T1000 (cell line): ENCODE measurements at regions not wholly inside any gene's neighbourhood (a gene's known extent, or its start where the extent isn't known, plus 50 kb on each side); places are given as distances from the start of the nearest gene placed in this dataset.

Experiments
- DNase-seq: peaks from one replicate; lab custom pipeline; 2025; ENCODE audit warnings: mixed read lengths; lab: John Stamatoyannopoulos, UW

DNA sequence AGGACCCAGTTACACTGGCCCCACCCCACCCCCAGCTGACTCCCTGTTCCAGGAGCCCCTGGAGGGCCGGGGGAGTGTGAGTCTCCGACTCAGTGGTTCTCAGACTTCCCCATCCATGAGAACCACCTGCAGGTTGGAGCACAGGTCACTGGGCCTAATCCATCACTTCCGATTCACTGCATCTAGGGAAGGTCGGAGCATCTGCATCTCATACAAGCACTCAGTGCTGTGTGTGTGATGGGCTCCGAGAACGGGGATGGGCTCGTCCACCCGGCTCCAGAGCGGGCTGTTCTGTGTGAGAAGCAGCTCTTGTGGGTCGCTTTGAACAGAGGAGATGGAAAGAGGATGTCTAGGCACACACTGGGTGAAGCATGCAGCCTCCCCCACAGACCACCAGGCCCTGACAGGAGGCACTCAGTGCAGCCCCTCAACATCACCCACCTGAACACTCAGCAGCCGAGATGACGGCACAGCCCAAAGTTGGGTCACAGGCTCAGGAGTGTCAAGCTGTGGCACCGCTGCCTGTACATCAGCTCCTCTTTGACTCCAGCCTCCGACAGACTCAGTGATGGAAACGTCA lies 541.4 kb downstream of the BRD1 start:
- no peak for DNase-seq

DNA sequence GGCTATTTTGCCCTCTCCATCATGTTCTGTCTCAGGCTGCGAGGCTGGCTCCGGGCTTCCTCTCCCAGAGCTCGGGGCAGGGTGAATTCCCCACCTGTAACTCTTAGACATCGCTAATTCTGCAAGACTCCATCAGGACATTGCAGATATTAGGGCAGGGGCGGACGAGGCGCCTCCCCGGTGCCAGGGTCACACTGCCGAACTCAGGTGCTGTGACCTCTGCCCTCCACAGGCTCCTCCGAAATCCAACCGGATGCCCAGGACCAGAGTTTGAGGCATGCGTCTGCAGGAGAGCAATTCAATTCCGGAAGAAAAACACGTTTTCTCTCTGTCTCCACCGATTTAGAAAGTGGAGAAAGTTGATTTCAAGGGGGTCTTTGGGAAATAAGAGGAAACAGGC lies 542.7 kb downstream of the BRD1 start:
- no peak for DNase-seq

DNA sequence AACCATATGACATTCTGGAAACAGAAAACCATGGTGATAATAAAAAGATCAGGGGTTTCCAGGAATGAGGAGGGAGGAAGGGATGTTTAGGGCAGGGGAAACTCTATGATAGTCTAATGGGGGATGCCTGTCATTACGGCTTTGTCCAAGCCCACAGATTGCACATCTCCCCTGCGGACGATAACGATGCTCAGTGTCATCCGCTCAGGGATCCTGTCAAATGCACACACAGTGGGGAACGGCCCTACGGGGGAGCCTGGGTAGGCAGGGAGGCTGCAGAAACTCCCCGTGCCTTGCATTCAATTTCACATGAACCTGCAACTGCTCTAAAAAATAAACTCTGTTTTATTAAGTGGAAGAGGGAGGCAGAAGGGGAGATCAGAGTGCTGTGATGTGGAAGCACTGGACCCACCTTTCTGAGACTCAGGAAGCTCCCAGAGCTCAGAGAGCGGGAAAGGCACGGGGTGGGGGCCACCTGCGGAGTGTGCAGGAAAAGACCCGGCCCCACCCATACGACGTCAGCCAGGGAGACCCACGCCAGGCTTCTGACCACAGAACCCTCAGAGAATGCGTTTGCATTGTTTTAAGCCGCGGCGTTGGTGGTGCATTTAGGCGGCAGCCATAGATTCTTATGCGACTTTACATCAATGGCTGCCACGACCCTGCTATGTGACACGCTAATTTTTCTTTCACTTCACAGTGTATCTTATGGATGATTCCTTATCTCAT lies 543.5 kb downstream of the BRD1 start:
- DNase-seq, result no peak

DNA sequence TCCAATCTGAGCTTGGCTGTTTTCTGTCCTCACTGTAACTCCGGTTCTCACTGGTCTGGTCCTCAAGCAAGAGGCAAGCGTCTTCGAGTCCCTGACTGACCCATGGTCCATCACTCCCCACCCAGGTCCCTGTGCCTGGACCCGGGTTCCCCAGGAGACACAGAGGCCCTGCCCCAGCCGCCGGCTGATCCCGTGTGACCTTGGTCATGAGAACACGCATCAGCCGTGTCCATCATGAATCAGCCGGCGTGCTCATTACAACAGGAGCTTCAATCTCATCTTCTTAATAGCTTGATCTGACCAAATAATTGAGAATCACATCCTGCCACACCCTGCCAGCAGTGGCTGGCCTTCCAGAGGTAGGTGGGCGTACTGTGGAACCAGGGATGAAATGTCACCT lies 545.1 kb downstream of the BRD1 start:
- DNase-seq, result no peak

DNA sequence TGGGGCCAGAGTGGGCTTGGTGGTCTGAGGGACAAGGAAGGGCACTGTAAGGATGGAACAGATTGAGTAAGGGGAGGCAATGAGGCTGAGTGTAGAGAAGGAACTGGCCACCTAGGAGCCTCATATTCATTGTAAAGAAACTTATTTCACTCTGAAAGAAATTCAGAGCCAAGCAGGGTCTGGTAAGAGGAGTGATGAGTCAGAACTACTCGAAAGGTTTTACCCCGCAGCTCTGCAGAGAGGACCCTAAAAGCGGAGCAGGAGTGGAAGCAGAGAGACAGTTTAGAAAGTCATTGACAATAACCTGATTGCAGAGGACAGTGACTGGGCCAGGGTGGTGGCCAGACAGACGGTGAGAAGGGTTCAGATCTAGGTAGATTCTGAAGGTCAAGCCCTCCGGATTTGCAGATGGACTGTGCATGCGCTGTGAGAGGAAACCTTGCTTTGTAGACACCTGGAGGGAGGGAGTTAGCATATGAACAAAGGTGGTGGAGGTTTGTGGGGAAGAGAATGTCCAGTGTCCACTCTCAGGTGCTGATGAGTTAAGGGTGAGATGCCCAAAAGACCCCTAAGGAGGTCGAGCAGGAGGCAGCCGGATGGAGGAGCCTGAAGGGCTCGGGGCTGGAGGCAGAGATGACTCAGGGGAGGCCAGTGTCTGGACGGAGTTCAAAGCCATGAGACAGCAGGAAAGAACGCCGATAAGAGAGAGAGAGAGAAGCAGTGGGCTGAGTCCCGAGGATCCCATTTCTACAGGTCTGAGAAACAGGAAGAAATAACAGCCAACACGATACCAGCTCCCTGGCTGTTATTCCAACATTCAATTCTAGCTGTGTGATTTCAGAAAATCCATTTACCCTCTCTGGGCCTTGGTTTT lies 546.0 kb downstream of the BRD1 start:
- DNase-seq, result no peak

DNA sequence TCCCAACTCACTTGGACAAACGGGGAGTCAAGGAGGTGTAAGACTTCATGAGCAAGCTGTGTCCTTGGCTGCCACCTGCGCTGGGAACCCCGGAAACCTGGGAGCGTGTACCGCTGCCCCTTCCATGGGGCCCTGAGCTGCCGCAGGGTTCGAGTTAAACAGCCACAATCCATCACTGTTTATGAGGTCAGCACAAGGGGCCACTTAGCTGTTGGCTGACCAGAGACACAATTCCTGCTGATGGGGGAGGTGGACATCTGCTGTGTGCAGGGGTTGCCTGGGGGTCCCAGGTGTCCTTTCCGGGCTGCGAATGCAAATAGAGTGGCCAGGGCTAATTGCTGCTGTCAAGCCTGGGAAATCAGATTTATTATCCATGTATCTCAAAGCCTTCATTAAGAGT lies 549.3 kb downstream of the BRD1 start:
- DNase-seq, result no peak

DNA sequence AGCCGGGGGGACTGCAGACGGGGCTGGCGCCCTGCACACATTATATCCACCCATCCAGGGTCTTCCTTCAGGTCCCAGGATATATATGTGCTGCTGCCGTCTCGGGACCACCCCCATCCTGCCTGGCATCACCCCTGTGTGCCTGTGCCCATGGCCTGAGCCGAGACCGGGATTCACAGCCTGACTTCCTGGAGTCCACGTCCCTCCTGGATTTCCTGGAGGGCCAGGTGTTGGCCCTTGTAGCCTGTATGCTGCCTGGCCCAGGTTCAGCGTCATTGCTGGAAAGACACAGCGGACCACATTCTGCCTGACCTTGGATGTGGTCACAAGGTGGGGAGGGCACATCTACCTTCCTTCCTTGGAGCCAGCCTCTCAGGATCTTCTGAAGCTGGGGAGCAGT lies 551.1 kb downstream of the BRD1 start:
- no peak for DNase-seq

DNA sequence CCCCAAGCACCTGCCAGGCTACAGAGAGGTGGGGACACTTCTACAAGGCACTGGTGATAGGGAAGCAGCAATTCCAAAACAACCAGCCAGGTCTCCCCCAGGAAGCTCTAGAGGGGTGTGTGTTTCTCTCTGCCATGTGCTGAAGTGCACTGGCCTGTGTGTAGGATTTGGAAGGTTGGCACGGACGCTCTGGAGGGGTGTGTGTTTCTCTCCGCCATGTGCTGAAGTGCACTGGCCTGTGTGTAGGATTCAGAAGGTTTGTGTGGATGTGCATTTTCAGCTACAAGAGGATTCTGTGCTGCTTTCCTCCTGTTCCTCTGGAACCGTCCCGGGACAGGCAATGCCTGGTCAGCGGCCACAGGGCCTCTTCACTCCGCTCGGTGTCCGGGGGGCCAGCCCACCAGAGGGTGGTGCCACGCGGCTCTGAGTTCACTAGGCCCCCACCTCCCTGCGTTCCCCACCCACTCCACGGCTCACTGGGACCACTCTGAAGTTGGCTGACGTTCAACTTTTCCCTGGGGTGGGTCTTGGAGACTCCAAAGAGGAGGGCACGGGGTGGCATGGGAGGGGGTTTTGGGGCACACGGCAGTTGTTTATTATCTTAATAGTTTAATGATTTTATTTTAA lies 552.8 kb downstream of the BRD1 start:
- DNase-seq, result no peak

DNA sequence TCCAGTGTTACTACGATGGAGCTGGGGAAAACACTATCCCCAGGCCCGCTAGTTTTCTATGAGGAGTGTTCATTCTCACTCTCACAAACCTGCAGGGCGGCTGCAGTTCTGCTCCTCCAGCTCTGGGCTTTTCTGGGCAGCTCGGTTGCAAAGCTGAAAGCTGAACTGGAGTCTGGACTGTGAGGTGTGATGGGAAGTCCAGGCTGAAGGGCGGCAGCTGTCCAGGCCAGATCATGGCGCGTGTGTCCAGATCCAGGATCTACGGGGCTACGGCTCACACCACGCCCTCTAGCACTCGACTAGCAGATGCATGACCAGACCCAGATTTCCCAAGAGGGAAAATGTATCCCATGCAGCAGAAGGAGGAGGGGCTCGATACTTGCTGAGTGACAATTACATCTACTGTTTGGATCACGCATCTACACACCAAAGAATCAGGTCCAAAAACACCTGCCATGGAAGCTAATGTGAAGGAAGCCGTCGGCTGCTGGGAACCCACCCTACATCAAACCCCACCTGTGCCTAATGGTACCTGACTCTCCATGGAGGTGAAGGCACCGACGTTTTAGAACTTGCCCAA lies 555.0 kb downstream of the BRD1 start:
- no peak for DNase-seq

DNA sequence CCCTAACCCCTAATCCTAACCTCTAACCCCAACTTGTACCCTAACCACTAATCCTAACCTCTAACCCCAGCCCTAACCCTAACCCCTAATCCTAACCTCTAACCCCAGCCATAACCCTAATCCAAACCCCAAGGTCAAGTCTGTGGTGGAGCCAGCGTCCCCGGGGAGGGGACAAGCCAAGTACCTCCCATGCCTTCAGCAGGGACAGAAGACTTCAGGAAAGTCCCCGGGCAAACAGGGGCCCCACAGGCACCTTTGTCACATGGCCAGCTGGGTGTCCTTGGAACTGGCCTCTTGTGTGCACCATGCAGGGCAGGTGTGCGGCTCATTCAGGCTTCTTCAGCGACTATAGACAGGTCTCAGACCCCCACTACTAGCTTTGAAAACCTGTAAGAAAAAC lies 555.8 kb downstream of the BRD1 start:
- DNase-seq, result no peak

DNA sequence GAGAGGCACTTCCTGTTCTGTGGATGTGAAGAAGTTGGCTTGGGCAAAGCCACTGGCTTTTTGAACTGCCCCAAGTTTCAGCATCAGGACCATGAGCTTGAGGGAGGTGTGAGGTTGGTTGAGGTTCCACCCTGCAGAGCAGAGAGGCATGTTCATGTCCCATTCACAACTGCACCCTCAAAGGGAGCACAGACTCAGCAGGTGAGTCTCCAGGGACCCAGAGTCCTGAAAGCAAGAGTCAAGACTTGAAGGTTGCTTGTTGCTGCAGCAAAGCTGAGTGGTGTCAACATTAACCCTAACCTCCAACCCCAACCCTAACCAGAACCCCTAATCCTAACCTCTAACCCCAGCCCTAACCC lies 556.3 kb downstream of the BRD1 start:
- no peak for DNase-seq

DNA sequence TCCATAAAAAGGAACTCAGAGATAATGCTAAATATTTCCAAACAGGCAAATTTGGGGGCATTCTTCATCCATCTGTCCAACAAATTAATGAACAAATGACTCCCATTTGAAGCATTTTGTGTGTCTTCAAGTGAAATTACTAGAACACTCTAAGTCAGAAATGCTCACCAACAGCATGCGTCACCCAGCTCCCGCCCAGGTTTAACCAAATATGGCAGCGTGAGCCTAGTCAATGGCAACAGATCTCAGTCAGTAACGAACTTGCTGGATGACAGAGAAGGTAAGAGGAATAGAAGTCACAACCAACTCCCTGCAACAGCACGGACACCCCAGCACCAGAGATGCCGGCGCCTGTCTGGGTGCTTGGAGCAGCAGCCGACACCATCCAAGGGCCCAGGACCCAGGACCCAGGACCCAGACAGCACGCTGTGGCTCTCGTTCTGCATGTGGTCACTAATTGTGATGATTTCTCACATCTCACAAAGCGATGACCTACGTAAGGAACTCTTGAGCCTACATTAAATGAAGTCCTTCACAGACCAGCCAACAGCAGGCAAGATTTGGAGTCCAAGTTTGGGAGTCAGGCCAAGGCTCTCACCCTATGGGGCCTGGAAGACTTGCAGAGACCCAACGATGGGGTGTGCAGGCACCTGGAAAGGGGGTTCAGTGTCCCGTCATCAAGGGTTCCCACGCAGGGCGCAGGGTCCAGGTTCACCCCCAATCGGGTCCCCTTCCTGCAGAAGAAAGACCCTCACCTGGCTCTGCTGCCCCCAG lies 556.9 kb downstream of the BRD1 start:
- DNase-seq, result no peak

DNA sequence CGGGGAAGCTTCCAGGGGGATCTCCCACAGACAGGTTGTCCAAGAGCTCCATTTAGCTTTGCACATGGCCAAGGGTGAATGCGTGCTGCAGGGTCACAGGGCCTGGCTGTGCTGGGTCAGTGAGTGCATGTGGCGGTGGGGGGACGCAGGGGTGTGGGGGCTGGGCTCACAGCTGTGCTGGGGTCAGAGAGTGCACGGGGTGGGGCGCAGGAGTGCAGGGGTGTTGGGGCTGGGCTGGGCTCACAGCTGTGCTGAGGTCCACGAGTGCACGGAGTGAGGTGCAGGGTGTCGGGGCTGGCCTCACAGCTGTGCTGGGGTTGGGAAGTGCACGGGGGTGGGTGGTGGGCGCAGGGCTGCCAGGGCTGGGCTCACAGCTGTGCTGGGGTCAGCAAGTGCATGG lies 557.7 kb downstream of the BRD1 start:
- DNase-seq, result no peak

DNA sequence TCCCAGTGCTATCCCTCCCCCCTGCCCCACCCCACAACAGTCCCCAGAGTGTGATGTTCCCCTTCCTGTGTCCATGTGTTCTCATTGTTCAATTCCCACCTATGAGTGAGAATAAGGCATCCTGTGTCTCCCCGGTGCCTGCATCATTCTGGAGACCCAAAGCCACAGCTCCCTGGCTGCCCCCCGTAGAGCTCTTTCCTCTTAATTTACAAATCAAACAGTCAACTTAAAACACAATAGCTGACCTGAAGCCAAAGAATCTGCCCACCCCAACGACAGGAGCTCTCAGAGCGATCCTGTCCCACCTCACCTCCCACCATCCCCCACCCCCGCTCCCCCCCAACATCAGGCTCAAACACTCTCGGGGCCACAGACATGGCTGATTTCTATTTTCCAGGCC lies 558.3 kb downstream of the BRD1 start:
- DNase-seq, result no peak

DNA sequence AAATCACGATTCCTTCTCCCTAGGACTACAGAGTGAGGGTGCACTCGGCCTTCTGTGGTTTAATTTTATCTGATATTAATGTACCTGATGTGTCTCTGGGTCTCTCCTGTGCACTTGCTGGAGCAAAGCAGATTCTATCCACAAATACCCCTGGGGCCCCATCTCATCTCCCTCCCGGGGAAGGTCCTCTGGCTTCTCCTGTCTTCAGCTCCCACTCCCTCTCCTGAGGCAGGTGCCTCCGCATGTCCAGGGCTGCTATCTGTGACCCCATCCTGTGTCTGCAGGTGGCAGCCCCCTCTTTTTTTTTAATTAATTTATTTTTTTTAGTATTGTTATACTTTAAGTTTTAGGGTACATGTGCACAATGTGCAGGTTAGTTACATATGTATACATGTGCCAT lies 558.7 kb downstream of the BRD1 start:
- DNase-seq, result no peak

DNA sequence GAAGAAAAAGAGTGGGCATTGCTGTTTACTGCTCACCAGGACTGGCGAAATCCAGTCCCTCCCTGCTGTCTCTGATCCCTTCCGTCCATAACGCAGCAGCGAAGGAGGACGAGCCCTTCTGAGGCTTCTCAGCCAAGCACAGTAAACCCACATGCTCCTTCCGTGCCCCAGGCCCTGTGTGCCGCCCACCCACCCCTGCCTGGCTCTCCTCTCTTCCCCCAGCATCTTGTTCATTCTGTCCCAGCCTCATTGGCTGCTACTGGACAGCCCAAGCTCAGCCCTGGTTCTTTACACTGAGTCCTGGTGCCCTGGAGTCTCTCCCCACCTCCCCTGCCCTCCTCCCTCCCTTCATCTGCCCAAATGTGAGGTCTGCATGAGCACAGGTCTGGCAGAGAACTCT lies 559.7 kb downstream of the BRD1 start:
- no peak for DNase-seq

DNA sequence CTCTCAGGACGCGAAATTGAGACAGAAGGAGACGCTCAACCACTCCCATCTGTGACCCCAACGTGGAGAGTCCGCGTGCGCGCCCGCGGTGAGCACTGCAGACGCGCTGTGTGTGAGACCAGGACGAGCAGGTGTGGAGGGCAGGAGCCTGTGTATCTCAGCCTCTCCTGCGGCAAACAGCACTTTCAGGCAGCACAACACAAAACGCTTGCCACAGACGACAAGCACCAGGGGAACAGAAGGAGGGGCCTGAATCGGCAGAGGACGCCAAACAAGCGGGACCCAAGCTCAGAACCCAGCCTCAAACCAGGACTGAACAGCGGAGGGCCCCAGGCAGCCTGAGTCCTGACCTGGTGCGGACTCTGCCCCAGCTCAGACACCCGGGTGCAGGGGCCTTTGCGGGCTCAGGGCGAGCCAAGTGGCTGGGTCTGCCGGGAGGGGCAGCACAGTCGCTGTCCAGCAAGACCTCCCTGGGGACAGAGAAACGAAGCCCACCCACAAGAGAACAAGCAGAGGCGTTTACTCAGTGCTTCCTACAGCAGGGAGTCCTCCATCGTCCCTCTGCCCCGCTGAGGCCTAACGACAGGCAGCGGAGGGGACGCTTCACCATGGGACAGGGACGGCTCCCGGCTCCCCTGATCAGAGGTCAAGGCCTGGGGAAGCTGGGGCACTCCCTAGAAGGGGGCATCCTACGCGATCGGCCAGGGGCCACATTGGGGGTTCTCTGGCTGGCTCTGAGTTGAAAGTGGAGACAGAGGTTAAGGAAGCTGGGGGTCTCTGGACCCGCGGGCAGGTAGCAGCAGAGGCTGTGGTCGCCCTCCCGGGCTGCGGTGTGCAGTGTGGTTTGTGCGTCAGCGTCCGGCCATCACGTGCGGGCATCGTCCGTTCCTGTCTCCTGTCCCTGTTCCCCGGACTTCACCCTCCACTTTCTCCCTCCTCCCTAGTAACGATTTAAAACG lies 560.8 kb downstream of the BRD1 start:
- DNase-seq, result no peak

DNA sequence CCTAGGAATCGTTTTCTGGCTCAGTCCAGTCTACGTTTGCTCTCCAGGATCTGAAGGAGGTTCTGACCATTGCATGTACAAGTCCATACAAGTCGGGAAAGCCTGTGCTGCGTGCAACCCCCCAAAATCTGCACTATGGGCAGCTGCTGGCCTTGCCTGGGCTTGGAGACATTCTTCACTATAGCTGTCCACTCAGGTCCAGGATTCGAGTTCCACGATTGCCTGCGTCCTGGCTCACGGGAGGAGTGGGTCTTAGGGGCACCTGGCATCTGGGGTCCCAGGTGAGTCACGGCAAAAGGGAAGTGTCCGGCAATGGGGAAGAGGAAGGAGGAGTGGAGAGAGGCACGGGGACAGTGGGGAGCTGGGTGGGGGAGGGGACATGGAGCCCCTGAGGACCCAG lies 563.0 kb downstream of the BRD1 start:
- no peak for DNase-seq

DNA sequence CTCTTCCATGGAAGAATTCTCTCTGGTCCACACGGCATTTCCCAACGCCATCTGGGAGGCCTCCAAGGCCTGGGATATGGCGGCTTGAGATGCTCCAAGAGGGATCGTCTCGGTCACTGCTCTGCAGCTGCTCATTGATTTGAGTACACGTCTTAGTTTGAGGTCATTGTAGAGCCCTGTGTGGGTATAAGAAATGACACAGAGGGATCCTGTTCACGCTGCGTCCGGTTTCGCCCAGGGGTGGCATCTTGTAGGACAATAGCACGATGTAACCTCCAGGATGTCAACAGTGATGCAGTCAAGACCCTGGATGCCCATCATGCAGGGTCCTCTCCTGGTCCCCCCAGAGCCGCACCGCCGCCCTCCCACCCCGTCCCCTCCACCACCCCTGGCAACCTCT lies 564.6 kb downstream of the BRD1 start:
- DNase-seq, result no peak

DNA sequence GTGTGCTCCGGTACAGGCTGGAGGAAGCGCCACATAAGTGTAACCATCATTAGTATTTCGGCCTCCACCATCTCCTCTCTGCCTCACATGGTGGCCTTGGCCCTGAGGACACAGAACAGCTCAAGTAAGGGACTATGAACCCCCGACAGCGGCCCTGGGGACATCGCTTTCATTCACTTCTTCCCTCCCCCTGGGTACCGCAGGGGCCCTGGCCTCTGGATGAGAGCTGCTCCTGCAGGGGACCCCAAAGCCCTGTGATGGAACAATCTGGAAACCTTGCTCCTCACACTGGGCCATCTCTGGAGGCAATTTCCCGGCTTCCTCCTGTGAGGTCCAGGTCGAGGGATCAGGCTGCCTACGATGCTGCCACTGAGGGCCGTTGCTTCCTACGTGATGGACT lies 565.5 kb downstream of the BRD1 start:
- no peak for DNase-seq

DNA sequence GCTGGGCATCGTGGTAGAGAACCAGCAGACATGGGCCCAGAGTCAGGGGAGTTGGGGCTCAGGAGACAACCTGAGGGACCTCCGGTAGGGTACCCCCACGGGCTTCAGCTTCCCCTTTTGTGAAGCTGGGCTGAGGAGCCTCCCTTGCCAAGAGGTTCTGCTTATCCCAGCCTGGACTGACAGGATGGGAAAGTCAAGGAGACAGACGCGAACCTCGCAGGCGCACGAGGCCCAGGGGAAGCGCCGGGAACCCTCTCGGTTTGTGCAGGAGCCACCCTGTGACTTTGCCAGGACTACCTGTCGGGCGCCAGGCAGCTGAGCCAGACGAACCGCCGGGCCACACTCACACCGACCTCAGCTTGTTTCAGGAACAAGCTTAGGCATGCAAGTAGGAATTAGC lies 566.1 kb downstream of the BRD1 start:
- no peak for DNase-seq
